Astrocyte of the cerebellum (primary cell): ENCODE measurements at regions not wholly inside any gene's neighbourhood (a gene's known extent, or its start where the extent isn't known, plus 50 kb on each side); places are given as distances from the start of the nearest gene placed in this dataset.
"Not testable (repeated sequence)": the region's sequence is repeated elsewhere in the genome, so short reads cannot be mapped to it uniquely, and the experiment has no call there.

Experiments
- DNase-seq: peaks from one replicate; pipeline ENCODE4 v3.0.0-alpha.2; 2011; ENCODE audit warnings: low read depth
- H3K4me3 ChIP-seq: 2 replicates; pipeline ENCODE4 v1.5.1; 2011; ENCODE audit warnings: mild to moderate bottlenecking, low read depth, low read length, moderate library complexity
- in situ Hi-C: cut with HindIII; loops from 2 replicates; pipeline ENCODE4 v1.10.0; 2017; ENCODE audit warnings: low sequenced_read_pairs
- TF ChIP-seq, protein P1 (sequence below): IDR thresholded peaks from 2 replicates; pipeline ENCODE4 v1.5.1; 2012; ENCODE audit warnings: low read length, low read depth, moderate library complexity, mild to moderate bottlenecking; ENCODE audit errors: missing control alignments

DNA sequence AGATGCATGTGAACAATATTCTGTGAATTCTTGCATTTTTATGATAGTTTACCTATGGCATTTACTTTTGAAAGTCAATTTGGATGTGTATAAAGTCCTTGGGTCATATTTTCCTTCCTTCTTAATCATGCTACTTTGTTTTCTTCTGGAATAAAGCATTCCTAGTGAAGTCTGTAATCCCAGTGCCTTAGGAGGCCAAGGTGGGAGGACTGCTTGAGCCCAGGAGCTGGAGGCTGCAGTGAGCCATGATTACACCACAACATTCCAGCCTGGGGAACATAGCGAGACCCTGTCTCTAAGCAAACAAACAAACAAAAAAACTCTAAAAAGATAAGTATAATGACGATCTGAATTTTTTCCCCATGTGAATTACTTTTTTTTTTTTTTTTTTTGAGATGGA lies 69.7 kb upstream of the SYNCRIP start:
- in situ Hi-C loops: no loop called here
- no peak overlapping the region for H3K4me3 ChIP-seq
- DNase-seq: no peak
- TF ChIP-seq, protein P1, sequence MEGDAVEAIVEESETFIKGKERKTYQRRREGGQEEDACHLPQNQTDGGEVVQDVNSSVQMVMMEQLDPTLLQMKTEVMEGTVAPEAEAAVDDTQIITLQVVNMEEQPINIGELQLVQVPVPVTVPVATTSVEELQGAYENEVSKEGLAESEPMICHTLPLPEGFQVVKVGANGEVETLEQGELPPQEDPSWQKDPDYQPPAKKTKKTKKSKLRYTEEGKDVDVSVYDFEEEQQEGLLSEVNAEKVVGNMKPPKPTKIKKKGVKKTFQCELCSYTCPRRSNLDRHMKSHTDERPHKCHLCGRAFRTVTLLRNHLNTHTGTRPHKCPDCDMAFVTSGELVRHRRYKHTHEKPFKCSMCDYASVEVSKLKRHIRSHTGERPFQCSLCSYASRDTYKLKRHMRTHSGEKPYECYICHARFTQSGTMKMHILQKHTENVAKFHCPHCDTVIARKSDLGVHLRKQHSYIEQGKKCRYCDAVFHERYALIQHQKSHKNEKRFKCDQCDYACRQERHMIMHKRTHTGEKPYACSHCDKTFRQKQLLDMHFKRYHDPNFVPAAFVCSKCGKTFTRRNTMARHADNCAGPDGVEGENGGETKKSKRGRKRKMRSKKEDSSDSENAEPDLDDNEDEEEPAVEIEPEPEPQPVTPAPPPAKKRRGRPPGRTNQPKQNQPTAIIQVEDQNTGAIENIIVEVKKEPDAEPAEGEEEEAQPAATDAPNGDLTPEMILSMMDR: no peak

DNA sequence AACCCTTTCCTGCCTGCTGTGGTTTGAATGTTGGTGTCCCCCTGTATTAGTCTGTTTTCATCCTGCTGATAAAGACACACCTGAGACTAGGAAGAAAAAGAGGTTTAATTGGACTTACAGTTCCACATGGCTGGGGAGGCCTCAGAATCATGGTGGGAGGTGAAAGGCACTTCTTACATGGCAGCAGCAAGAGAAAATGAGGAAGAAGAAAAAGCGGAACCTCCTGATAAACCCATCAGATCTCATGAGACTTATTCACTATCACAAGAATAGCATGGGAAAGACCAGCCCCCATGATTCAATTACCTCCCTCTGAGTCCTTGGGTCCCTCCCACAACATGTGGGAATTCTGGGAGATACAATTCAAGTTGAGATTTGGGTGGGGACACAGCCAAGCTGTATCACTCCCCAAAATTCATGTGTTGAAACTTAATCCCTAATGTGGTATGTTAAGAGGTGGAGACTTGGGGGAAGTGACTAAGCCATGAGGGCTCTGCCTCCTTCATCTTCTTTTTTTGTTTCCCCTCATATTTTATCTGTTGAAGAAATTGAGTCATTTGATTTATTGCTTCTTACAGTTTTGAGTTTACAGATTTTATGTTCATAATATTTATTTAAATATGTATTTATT lies 64.9 kb upstream of the SYNCRIP start:
- DNase-seq, H3K4me3 ChIP-seq, in situ Hi-C loops: not testable (repeated sequence)

DNA sequence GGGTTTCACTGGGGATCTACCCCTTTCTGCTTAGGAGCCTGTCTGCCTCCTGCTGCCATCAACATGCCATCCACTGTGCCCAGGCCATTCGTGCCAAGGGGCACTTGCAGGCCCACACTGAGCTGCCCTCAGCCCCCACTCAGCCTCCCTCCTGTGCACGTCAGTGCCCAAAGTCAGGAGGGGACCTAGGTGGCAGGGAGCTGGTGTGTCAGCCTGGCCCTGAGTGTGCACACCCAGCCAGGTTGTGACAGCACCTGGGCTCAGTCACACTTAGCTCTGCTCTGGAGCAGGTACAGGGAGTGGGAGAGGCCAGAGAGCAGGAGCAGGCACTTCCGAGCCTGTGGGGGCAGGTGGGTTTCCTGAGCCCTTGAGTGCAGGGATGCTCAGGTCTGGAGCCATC lies 63.6 kb upstream of the SYNCRIP start:
- in situ Hi-C loops: no loop called here
- no peak for DNase-seq
- H3K4me3 ChIP-seq: no peak overlapping the region
- TF ChIP-seq, protein P1: no peak

DNA sequence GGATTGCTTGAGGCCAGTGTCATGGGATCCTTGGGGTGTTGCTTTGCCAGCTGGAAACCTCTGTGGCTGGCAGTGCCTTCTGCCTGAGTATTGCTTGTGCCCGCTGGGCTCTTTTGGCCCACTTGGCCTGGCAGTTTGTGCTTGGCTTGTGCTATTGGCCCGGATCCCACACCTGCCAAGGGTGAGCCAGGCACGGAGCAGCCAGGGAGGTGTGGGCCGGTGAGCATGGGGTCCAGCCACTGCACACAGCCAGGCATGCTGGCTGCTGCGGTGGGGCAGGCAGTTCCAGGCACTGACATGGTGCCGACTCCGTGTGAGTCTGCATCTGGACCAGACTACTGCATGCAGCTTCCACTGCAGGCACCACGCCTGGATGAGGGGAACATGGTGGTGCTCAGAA lies 62.5 kb upstream of the SYNCRIP start:
- TF ChIP-seq, protein P1: no peak
- no peak overlapping the region for H3K4me3 ChIP-seq
- DNase-seq: no peak
- in situ Hi-C loops: no loop called here

DNA sequence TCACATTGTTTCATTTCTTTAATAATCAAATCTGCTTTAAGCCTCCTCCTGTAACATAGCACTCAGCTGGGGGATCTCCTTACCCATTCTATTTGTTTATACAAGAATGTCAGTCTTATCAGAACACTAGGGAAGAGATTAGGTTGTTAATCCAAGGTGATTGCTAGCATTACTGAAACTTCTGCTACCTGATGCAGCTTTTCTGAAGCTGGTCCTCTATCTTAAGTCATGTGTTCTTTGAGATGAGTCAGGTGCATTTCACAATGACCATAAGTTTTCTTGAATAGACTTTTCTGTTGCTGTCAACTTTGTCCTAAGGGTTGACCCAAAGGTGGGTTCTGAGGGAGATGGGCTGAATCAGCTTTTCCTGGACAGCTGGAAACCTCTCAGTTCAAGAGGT lies 60.7 kb upstream of the SYNCRIP start:
- in situ Hi-C loops: no loop called here
- no peak for DNase-seq
- TF ChIP-seq, protein P1: no peak
- H3K4me3 ChIP-seq: no peak overlapping the region
